ENCODE measurements at regions not wholly inside any gene's neighbourhood (a gene's known extent, or its start where the extent isn't known, plus 50 kb on each side); places are given as distances from the start of the nearest gene placed in this dataset.
A peak's percentile ranks its signal among the peaks of the same experiment; 100 is the strongest.

GRCh38 chr20:48164566-48165400, 379.5 kb upstream of the SULF2 start:
- H4K91ac ChIP-seq (ENCODE audit: low read depth, low read length), result no peak overlapping the region
- H4K8ac ChIP-seq (ENCODE audit: low read depth, low read length), result no peak overlapping the region
- H3K4me1 ChIP-seq (ENCODE audit: control insufficient read depth in 1 of 2, insufficient read depth in 2 of 2, low read length in 2 of 2), result peaks cover 0 to 2% of the 10 kb centered on the region in 2 experiments
- no peak overlapping the region for H3K4ac ChIP-seq (ENCODE audit: low read depth, low read length)
- no peak overlapping the region for H3K9ac ChIP-seq (ENCODE audit: low read length)
- H3K79me2 ChIP-seq (ENCODE audit: control insufficient read depth, insufficient read depth, low read length, poor library complexity), result no peaks in the 10 kb centered on the region
- H3K4me2 ChIP-seq (ENCODE audit: low read length), result no peak overlapping the region
- no peak overlapping the region for H2BK12ac ChIP-seq (ENCODE audit: low read length)
- no peak overlapping the region for H3K4me3 ChIP-seq (ENCODE audit: low read depth, low read length)
- H3K27ac ChIP-seq (ENCODE audit: low read depth, low read length), result no peak overlapping the region
- H3K27me3 ChIP-seq (ENCODE audit: insufficient read depth, low read length), result no peaks in the 10 kb centered on the region
- peaks cover 3% of the 10 kb centered on the region for H3K9me3 ChIP-seq (ENCODE audit: insufficient read depth, low read depth, low read length)
- no CpG with 5 or more reads among the region's 17 CpGs for WGBS (ENCODE audit: extremely low coverage, insufficient coverage, insufficient read length)
- H3K36me3 ChIP-seq (ENCODE audit: control insufficient read depth in 1 of 2, insufficient read depth in 2 of 2, low read length in 2 of 2), result no peaks in the 10 kb centered on the region
- peak; percentile 83 to 87 for DNase-seq
- no peak overlapping the region for H2BK120ac ChIP-seq (ENCODE audit: insufficient read depth, low read length, poor library complexity)
- no peaks in the 10 kb centered on the region for H3K79me1 ChIP-seq (ENCODE audit: low read length)
- no peak overlapping the region for H2AFZ ChIP-seq (ENCODE audit: insufficient read depth, low read length, poor library complexity)
- H3K18ac ChIP-seq (ENCODE audit: low read length), result no peak overlapping the region
- no peak overlapping the region for H3K23ac ChIP-seq (ENCODE audit: low read length)
- no peak overlapping the region for H3K14ac ChIP-seq (ENCODE audit: low read length)
- H4K12ac ChIP-seq (ENCODE audit: low read depth, low read length), result no peak overlapping the region
- no peak overlapping the region for H2BK5ac ChIP-seq (ENCODE audit: low read depth, low read length, poor library complexity)
- H2AK5ac ChIP-seq (ENCODE audit: low read length), result no peak overlapping the region

- H3K23ac ChIP-seq (ENCODE audit: low read length), result no peak overlapping the region
- H2AFZ ChIP-seq (ENCODE audit: insufficient read depth, low read length, poor library complexity), result no peak overlapping the region
- H3K9ac ChIP-seq (ENCODE audit: low read length), result no peak overlapping the region
- H3K36me3 ChIP-seq (ENCODE audit: control insufficient read depth in 1 of 2, insufficient read depth in 2 of 2, low read length in 2 of 2), result no peaks in the 10 kb centered on the region
- WGBS (ENCODE audit: extremely low coverage, insufficient coverage, insufficient read length), result 100% methylated on average over 3 of the region's 7 CpGs
- H2BK5ac ChIP-seq (ENCODE audit: low read depth, low read length, poor library complexity), result no peak overlapping the region
- H2BK120ac ChIP-seq (ENCODE audit: insufficient read depth, low read length, poor library complexity), result no peak overlapping the region
- no peak overlapping the region for H3K14ac ChIP-seq (ENCODE audit: low read length)
- no peak overlapping the region for H3K27ac ChIP-seq (ENCODE audit: low read depth, low read length)
- no peak overlapping the region for H4K8ac ChIP-seq (ENCODE audit: low read depth, low read length)
- H3K4me3 ChIP-seq (ENCODE audit: low read depth, low read length), result no peak overlapping the region
- H4K91ac ChIP-seq (ENCODE audit: low read depth, low read length), result no peak overlapping the region
- no peaks in the 10 kb centered on the region for H3K79me1 ChIP-seq (ENCODE audit: low read length)
- H3K9me3 ChIP-seq (ENCODE audit: insufficient read depth, low read depth, low read length), result peaks cover 6% of the 10 kb centered on the region
- H2BK12ac ChIP-seq (ENCODE audit: low read length), result no peak overlapping the region
- no peak overlapping the region for H3K4ac ChIP-seq (ENCODE audit: low read depth, low read length)
- DNase-seq, result no peak
- H3K4me1 ChIP-seq (ENCODE audit: control insufficient read depth in 1 of 2, insufficient read depth in 2 of 2, low read length in 2 of 2), result peaks cover 0 to 2% of the 10 kb centered on the region in 2 experiments
- no peak overlapping the region for H3K4me2 ChIP-seq (ENCODE audit: low read length)
- no peaks in the 10 kb centered on the region for H3K79me2 ChIP-seq (ENCODE audit: control insufficient read depth, insufficient read depth, low read length, poor library complexity)
- no peak overlapping the region for H4K12ac ChIP-seq (ENCODE audit: low read depth, low read length)
- H3K27me3 ChIP-seq (ENCODE audit: insufficient read depth, low read length), result no peaks in the 10 kb centered on the region
- no peak overlapping the region for H2AK5ac ChIP-seq (ENCODE audit: low read length)
- no peak overlapping the region for H3K18ac ChIP-seq (ENCODE audit: low read length)
Observed at GRCh38 chr20:48164034-48164433, 378.8 kb upstream of the SULF2 start.

GRCh38 chr20:48163505-48163904, 378.2 kb upstream of the SULF2 start:
- no peaks in the 10 kb centered on the region for H3K36me3 ChIP-seq (ENCODE audit: control insufficient read depth in 1 of 2, insufficient read depth in 2 of 2, low read length in 2 of 2)
- no peak overlapping the region for H3K18ac ChIP-seq (ENCODE audit: low read length)
- H4K8ac ChIP-seq (ENCODE audit: low read depth, low read length), result no peak overlapping the region
- H3K79me1 ChIP-seq (ENCODE audit: low read length), result no peaks in the 10 kb centered on the region
- no peak overlapping the region for H2AFZ ChIP-seq (ENCODE audit: insufficient read depth, low read length, poor library complexity)
- no peak overlapping the region for H2AK5ac ChIP-seq (ENCODE audit: low read length)
- no peak overlapping the region for H3K14ac ChIP-seq (ENCODE audit: low read length)
- H3K4me1 ChIP-seq (ENCODE audit: control insufficient read depth in 1 of 2, insufficient read depth in 2 of 2, low read length in 2 of 2), result peaks cover 0 to 2% of the 10 kb centered on the region in 2 experiments
- H3K27ac ChIP-seq (ENCODE audit: low read depth, low read length), result no peak overlapping the region
- no peak overlapping the region for H3K23ac ChIP-seq (ENCODE audit: low read length)
- no peaks in the 10 kb centered on the region for H3K79me2 ChIP-seq (ENCODE audit: control insufficient read depth, insufficient read depth, low read length, poor library complexity)
- no peak overlapping the region for H3K4me3 ChIP-seq (ENCODE audit: low read depth, low read length)
- peaks cover 6% of the 10 kb centered on the region for H3K9me3 ChIP-seq (ENCODE audit: insufficient read depth, low read depth, low read length)
- no peak overlapping the region for H4K91ac ChIP-seq (ENCODE audit: low read depth, low read length)
- no peak overlapping the region for H2BK5ac ChIP-seq (ENCODE audit: low read depth, low read length, poor library complexity)
- no peak overlapping the region for H2BK12ac ChIP-seq (ENCODE audit: low read length)
- DNase-seq, result peak in 1 of 2 donors; percentile 30
- H3K4me2 ChIP-seq (ENCODE audit: low read length), result no peak overlapping the region
- H4K12ac ChIP-seq (ENCODE audit: low read depth, low read length), result no peak overlapping the region
- no CpG with 5 or more reads among the region's 7 CpGs for WGBS (ENCODE audit: extremely low coverage, insufficient coverage, insufficient read length)
- no peak overlapping the region for H3K9ac ChIP-seq (ENCODE audit: low read length)
- H3K4ac ChIP-seq (ENCODE audit: low read depth, low read length), result no peak overlapping the region
- H2BK120ac ChIP-seq (ENCODE audit: insufficient read depth, low read length, poor library complexity), result no peak overlapping the region
- H3K27me3 ChIP-seq (ENCODE audit: insufficient read depth, low read length), result no peaks in the 10 kb centered on the region

- H2AFZ ChIP-seq (ENCODE audit: insufficient read depth, low read length, poor library complexity), result no peak overlapping the region
- no CpG with 5 or more reads among the region's 13 CpGs for WGBS (ENCODE audit: extremely low coverage, insufficient coverage, insufficient read length)
- H3K79me1 ChIP-seq (ENCODE audit: low read length), result no peaks in the 10 kb centered on the region
- no peak overlapping the region for H3K18ac ChIP-seq (ENCODE audit: low read length)
- no peak overlapping the region for H3K27ac ChIP-seq (ENCODE audit: low read depth, low read length)
- H3K9me3 ChIP-seq (ENCODE audit: insufficient read depth, low read depth, low read length), result peaks cover 6% of the 10 kb centered on the region
- no peaks in the 10 kb centered on the region for H3K36me3 ChIP-seq (ENCODE audit: control insufficient read depth in 1 of 2, insufficient read depth in 2 of 2, low read length in 2 of 2)
- no peak for DNase-seq
- no peak overlapping the region for H4K91ac ChIP-seq (ENCODE audit: low read depth, low read length)
- no peak overlapping the region for H4K12ac ChIP-seq (ENCODE audit: low read depth, low read length)
- H3K14ac ChIP-seq (ENCODE audit: low read length), result no peak overlapping the region
- no peak overlapping the region for H3K4me2 ChIP-seq (ENCODE audit: low read length)
- no peak overlapping the region for H2BK120ac ChIP-seq (ENCODE audit: insufficient read depth, low read length, poor library complexity)
- no peaks in the 10 kb centered on the region for H3K79me2 ChIP-seq (ENCODE audit: control insufficient read depth, insufficient read depth, low read length, poor library complexity)
- no peak overlapping the region for H3K4me3 ChIP-seq (ENCODE audit: low read depth, low read length)
- no peak overlapping the region for H3K4ac ChIP-seq (ENCODE audit: low read depth, low read length)
- H3K4me1 ChIP-seq (ENCODE audit: control insufficient read depth in 1 of 2, insufficient read depth in 2 of 2, low read length in 2 of 2), result peaks cover 0 to 5% of the 10 kb centered on the region in 2 experiments
- no peak overlapping the region for H2AK5ac ChIP-seq (ENCODE audit: low read length)
- no peaks in the 10 kb centered on the region for H3K27me3 ChIP-seq (ENCODE audit: insufficient read depth, low read length)
- no peak overlapping the region for H2BK5ac ChIP-seq (ENCODE audit: low read depth, low read length, poor library complexity)
- H2BK12ac ChIP-seq (ENCODE audit: low read length), result no peak overlapping the region
- no peak overlapping the region for H3K9ac ChIP-seq (ENCODE audit: low read length)
- H3K23ac ChIP-seq (ENCODE audit: low read length), result no peak overlapping the region
- H4K8ac ChIP-seq (ENCODE audit: low read depth, low read length), result no peak overlapping the region
Observed at GRCh38 chr20:48162621-48163020, 377.3 kb upstream of the SULF2 start.
